HUES6 (cell line): ENCODE measurements at regions not wholly inside any gene's neighbourhood (a gene's known extent, or its start where the extent isn't known, plus 50 kb on each side); places are given as distances from the start of the nearest gene placed in this dataset.

ENCODE experiments used
- H3K27ac ChIP-seq: 2 replicates; pipeline ENCODE4 v1.7.0; 2013; ENCODE audit warnings: low read depth, mild to moderate bottlenecking, low read length, inconsistent platforms
- H3K27me3 ChIP-seq: 2 replicates; pipeline ENCODE4 v1.6.1; 2013; ENCODE audit warnings: low read length; ENCODE audit not compliant: control insufficient read depth, insufficient read depth
- H3K36me3 ChIP-seq: 2 replicates; pipeline ENCODE4 v1.6.1; 2013; ENCODE audit warnings: low read length; ENCODE audit not compliant: control insufficient read depth, insufficient read depth
- H3K4me1 ChIP-seq: 2 replicates; pipeline ENCODE4 v1.6.1; 2013; ENCODE audit warnings: low read length; ENCODE audit not compliant: control insufficient read depth, insufficient read depth
- H3K4me3 ChIP-seq: 2 replicates; pipeline ENCODE4 v1.5.1; 2013; ENCODE audit warnings: low read depth, low read length
- H3K9ac ChIP-seq: one replicate; pipeline ENCODE4 v1.6.1; 2013; ENCODE audit warnings: mild to moderate bottlenecking, low read length
- H3K9me3 ChIP-seq: 2 replicates; pipeline ENCODE4 v1.6.1; 2013; ENCODE audit warnings: low read depth, low read length; ENCODE audit not compliant: control insufficient read depth, insufficient read depth

DNA sequence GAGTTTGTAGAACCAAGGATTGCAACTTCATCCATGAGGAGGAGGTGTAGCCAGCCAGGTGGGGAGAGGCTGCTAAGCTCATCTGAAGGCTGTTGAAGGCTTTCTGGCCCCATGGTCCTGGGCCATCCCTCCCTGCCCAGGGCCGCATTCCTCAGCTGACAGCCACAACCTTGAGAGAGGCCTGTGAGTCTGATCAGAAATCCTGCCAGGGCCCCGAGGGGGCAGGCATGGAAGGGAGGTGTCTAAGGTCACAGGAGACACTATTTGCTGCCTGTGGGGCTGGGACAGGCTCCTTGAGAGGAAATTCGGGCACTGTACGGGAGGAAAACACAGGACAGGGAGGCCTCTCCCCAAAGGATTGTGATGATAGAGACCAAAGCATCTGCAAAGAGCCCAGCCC is 88.1 kb upstream of the IGLL5 start:
- no peak overlapping the region for H3K4me3 ChIP-seq
- H3K4me1 ChIP-seq, result no peaks in the 10 kb centered on the region
- H3K36me3 ChIP-seq, result no peaks in the 10 kb centered on the region
- H3K9me3 ChIP-seq, result no peaks in the 10 kb centered on the region
- peaks cover 92% of the 10 kb centered on the region for H3K27me3 ChIP-seq
- no peak overlapping the region for H3K9ac ChIP-seq
- no peak overlapping the region for H3K27ac ChIP-seq

DNA sequence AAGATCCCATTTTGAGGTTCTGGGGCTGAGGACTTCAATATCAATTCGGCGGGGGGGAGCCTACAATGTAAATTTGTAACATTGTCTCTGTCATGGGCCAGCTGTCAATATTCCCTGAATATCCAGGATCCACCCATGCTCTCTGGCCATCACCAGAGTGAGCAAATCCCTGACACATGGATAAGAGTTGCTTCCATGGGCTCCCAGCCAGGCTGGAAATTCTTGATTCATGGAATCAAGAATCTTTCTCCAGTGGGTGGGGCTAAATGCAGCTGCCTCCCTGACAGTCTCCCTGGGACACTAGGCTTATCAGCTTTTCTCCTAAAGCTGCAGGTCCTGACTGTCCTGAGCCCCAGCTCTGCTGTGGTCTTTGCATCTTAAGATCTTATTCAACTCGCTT is 86.9 kb upstream of the IGLL5 start:
- peaks cover 88% of the 10 kb centered on the region for H3K27me3 ChIP-seq
- H3K4me3 ChIP-seq, result no peak overlapping the region
- H3K36me3 ChIP-seq, result no peaks in the 10 kb centered on the region
- no peaks in the 10 kb centered on the region for H3K9me3 ChIP-seq
- no peak overlapping the region for H3K9ac ChIP-seq
- H3K4me1 ChIP-seq, result no peaks in the 10 kb centered on the region
- no peak overlapping the region for H3K27ac ChIP-seq

DNA sequence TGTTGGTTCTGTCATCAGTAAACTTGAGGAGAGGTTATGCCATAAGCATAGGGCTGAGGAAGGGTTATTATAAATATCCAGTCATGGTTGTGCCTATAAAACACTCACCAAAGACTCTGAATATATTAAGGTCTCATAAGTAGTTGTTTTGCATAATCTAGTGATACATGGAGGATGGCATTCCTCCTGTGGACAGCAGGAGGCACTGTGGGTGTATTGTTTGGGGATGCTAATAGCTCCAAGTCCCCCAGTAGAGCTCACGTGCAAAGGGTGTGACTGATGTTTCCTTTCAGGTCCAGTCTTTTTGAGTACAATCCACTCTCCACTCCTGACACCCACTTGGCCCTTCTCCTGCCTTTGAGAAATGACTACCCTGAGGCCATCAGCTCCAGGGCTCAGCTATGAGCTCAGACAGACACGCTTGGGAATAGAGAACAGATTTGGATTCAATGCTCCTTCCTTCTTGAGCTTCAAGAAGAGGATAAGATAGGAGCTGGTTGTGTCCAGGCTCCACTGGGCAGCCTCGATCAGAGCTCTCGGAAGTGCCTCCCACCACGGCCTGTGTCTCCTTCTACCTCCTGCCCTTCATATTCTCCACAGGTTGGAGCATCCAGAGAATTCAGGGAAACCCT is 85.2 kb upstream of the IGLL5 start:
- no peaks in the 10 kb centered on the region for H3K36me3 ChIP-seq
- H3K27me3 ChIP-seq, result peaks cover 88% of the 10 kb centered on the region
- H3K4me3 ChIP-seq, result no peak overlapping the region
- no peak overlapping the region for H3K9ac ChIP-seq
- no peaks in the 10 kb centered on the region for H3K9me3 ChIP-seq
- no peak overlapping the region for H3K27ac ChIP-seq
- no peaks in the 10 kb centered on the region for H3K4me1 ChIP-seq

DNA sequence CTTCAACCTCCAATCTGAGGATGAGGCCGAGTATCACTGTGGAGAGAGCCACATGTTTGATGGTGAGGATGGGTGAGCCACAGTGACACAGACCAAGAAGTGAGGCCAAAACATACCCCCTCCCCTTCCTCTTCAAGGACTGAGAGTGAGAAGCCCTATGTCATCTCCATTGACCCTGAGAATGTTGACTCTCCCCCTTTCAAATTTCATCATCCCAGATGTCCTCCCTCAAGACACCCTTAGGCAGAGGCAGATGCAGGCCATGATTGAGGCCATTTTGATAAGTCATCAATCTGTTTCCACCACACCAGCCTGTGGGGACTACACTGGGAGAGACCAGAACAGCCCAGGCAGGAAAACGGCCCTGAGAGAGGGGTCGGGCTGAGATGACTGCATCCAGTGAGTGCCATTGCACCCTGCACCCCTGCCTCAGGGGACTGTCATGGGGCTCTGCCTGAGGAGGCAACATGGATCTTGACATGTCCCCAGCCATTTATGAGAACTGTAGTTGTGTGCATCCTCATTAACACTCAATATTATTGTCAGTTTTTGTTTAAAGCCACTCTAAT is 84.2 kb upstream of the IGLL5 start:
- H3K36me3 ChIP-seq, result no peaks in the 10 kb centered on the region
- H3K9me3 ChIP-seq, result no peaks in the 10 kb centered on the region
- H3K4me1 ChIP-seq, result no peaks in the 10 kb centered on the region
- H3K9ac ChIP-seq, result no peak overlapping the region
- peaks cover 88% of the 10 kb centered on the region for H3K27me3 ChIP-seq
- H3K4me3 ChIP-seq, result no peak overlapping the region
- no peak overlapping the region for H3K27ac ChIP-seq

DNA sequence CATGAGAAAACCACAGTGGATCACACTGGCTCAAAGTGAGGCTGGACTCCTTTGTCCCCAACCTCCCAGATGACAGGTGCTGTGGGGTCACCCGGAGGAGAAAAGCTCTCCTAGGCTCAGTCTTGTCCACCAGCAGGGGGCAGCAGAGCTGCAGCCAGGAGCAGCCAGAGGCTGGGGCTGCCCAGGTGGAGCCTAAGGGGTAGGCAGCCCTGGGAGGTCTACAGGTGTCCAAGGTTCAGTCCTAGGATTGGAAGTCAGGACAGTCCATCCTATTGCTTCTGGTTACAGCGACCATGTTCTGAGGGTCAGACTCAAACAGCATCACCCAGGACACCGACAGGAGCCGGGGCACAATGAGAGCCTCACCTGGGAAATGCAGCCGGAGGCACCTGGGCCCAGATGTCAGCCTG is 77.6 kb upstream of the IGLL5 start:
- Histone ChIP-seq H3K27ac (no peak overlapping the region), H3K27me3 (peaks cover 87% of the 10 kb centered on the region), H3K4me3 (no peak overlapping the region), H3K36me3 (no peaks in the 10 kb centered on the region), H3K4me1 (no peaks in the 10 kb centered on the region), H3K9me3 (no peaks in the 10 kb centered on the region), H3K9ac (no peak overlapping the region)

DNA sequence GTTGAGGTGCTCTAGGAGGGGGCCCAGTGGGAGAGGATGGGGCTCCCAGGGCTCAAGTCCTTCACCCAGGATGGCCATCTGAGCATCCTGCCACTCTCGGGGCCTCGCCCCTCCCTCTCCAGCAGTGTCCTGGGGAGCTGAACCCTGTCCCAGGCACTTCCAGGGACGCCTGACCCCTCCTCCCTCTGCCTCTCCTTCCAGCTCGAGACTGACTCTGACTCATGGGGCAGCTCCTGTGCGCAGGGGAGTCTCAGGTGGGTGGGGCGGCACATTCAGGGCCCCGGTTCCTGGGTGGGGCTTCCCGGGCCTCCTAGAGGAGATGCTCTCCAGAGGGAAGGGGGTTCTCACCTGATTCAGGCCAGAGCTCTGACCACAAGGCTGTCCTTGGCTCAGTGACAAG is 77.1 kb upstream of the IGLL5 start:
- Histone ChIP-seq H3K27ac (no peak overlapping the region), H3K4me3 (no peak overlapping the region), H3K9ac (no peak overlapping the region), H3K36me3 (no peaks in the 10 kb centered on the region), H3K27me3 (peaks cover 87% of the 10 kb centered on the region), H3K4me1 (no peaks in the 10 kb centered on the region), H3K9me3 (no peaks in the 10 kb centered on the region)

DNA sequence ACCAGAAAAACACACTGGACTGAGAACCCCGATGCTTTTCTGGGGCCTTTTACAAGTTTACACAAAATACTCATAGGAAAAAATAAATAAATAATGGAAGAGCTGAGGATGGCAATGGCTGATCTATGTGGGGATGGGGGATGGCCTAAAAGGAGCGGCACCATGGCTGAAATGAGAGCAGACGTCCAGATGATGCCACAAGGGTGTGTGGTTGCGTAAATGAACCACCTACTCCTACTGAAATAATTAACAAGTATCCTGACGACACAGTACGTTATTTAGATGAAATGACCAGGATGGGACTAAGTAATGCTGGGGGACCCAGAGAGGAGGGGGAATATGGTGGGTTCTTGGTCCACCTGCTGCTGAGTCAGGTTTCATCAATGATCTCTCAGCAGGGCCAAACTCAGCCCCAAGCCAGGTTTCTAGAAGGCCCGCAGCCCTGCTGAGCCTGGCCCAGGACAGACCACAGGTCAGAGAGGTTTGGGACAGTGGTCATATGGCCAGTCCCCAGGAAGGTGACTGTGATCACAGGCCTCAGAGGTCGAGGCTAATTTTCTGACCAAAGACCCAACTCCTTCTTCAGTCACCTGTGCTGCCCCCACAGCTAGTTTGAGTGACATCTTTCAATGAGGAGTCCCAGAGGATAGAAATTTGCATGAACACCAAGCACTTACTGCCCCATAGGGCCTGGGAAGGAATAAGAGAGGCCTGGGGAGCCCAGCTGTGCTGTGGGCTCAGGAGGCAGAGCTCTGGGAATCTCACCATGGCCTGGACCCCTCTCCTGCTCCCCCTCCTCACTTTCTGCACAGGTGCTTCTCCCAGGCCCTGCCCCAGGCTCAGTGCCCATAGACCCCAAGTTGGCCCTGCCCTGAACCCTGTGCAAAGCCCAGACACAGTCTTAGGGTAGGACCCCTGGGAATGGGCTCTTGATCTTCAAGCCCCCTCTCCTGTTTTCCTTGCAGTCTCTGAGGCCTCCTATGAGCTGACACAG is 76.3 kb upstream of the IGLL5 start:
- Histone ChIP-seq H3K27ac (no peak overlapping the region), H3K9ac (no peak overlapping the region), H3K36me3 (no peaks in the 10 kb centered on the region), H3K9me3 (no peaks in the 10 kb centered on the region), H3K4me1 (no peaks in the 10 kb centered on the region), H3K27me3 (peaks cover 89% of the 10 kb centered on the region), H3K4me3 (no peak overlapping the region)

DNA sequence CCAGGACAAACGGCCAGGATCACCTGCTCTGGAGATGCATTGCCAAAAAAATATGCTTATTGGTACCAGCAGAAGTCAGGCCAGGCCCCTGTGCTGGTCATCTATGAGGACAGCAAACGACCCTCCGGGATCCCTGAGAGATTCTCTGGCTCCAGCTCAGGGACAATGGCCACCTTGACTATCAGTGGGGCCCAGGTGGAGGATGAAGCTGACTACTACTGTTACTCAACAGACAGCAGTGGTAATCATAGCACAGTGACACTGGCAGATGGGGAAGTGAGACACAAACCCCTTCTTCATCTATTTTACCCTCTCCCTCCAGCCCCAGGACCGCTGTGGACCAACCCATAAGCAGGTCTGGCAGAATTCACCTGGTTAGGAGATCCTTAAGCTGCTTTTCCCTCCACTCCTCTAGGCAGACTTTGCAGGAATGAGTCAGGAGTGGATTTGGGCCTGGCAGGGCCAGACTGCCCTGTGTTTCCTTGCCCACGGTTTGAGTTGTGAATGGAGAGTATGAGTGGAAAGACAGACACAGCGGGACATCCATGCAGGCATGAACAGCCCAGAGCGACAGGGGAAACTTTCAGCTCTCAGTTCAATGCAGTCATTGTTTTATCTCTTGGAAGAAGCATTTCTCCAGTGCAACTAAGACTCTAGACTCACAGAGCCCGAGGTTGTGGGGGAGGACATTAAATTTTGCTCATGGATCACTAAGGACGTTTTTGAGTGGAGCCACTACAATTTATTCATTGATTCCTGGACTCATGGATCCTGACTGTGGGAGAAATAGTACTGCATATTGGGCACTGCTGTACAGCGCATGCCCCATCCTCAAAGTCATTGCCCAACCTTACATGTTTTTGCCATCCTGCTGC is 75.3 kb upstream of the IGLL5 start:
- Histone ChIP-seq H3K4me1 (no peaks in the 10 kb centered on the region), H3K9me3 (no peaks in the 10 kb centered on the region), H3K27me3 (peaks cover 89% of the 10 kb centered on the region), H3K9ac (no peak overlapping the region), H3K4me3 (no peak overlapping the region), H3K36me3 (no peaks in the 10 kb centered on the region), H3K27ac (no peak overlapping the region)

DNA sequence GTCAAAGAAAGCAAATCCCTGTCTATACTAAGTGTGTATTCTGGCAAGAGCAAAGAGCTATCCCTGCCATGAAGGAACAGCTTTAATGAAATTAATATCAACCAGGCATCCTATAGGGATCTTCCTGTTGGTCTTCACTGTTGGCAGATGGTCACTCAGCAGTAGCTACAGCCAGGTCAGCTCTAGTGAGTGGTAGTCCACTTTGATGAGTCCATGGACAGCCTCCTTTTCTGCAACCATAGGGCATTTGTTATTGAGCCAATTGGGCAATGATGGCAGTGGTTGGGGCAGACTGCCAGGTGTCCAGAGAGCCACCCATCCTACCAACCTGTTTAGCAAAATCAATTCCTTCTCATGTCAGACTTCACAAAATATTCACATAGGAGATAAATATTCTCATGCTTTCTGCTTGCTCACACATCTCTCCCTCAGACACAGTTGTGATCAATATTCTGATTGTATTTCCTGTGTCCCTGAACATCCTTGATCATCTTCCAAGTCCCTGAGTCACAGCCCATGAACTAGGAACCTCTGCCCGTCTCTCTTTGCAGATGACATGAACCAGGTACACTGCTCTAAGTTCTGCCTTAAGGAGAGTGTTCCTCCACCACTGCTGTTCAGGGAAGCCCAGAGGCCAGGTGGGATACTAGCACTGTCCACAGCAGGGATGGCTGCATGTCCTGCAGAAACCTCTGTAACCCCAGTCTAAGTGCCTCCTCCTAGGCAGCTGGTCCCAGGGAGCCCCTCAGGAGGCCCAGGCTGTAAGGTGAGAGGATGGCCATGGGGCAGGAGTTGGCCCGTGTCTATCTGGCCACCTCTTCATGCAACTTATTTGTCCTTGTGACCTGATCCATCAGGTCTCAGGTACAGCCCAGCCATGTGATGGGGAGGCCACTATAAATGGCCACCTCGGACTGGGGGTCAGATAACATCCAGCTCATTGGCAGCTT is 74.2 kb upstream of the IGLL5 start:
- peaks cover 92% of the 10 kb centered on the region for H3K27me3 ChIP-seq
- no peak overlapping the region for H3K4me3 ChIP-seq
- no peaks in the 10 kb centered on the region for H3K4me1 ChIP-seq
- H3K27ac ChIP-seq, result no peak overlapping the region
- H3K9me3 ChIP-seq, result no peaks in the 10 kb centered on the region
- H3K9ac ChIP-seq, result no peak overlapping the region
- H3K36me3 ChIP-seq, result no peaks in the 10 kb centered on the region
